GM04504 (cell line): ENCODE measurements at regions not wholly inside any gene's neighbourhood (a gene's known extent, or its start where the extent isn't known, plus 50 kb on each side); places are given as distances from the start of the nearest gene placed in this dataset.
"Not testable (repeated sequence)": the region's sequence is repeated elsewhere in the genome, so short reads cannot be mapped to it uniquely, and the experiment has no call there.

Experiments
- DNase-seq: peaks from one replicate; pipeline ENCODE4 v3.0.0-alpha.2; 2012; ENCODE audit warnings: low read depth

- no peak for DNase-seq
These were observed 397.5 kb downstream of the CDH11 start for GRCh38 chr16:64724339-64724738.

- DNase-seq = no peak
These were observed 403.4 kb downstream of the CDH11 start for GRCh38 chr16:64718486-64718885.

- DNase-seq = no peak
These were observed 404.0 kb downstream of the CDH11 start for GRCh38 chr16:64717871-64718270.

GRCh38 chr16:64715624-64716023, 406.2 kb downstream of the CDH11 start:
- DNase-seq = no peak

GRCh38 chr16:64712026-64712425, 409.8 kb downstream of the CDH11 start:
- no peak for DNase-seq

GRCh38 chr16:64711596-64711995, 410.3 kb downstream of the CDH11 start:
- no peak for DNase-seq

- no peak for DNase-seq
These were observed 410.8 kb downstream of the CDH11 start for GRCh38 chr16:64711026-64711425.

- DNase-seq = peak; percentile 30
These were observed 416.4 kb downstream of the CDH11 start for GRCh38 chr16:64705443-64705842.

- DNase-seq = no peak
These were observed 417.5 kb downstream of the CDH11 start for GRCh38 chr16:64704386-64704785.

- DNase-seq = no peak
These were observed 419.4 kb downstream of the CDH11 start for GRCh38 chr16:64702415-64702814.

- DNase-seq = no peak
These were observed 421.2 kb downstream of the CDH11 start for GRCh38 chr16:64700628-64701027.

GRCh38 chr16:64696866-64697265, 425.0 kb downstream of the CDH11 start:
- no peak for DNase-seq

GRCh38 chr16:64695684-64696083, 426.2 kb downstream of the CDH11 start:
- peak; percentile 32 for DNase-seq

- no peak for DNase-seq
These were observed 427.9 kb downstream of the CDH11 start for GRCh38 chr16:64693946-64694345.

- no peak for DNase-seq
These were observed 434.1 kb downstream of the CDH11 start for GRCh38 chr16:64687786-64688185.

GRCh38 chr16:64687123-64687522, 434.7 kb downstream of the CDH11 start:
- no peak for DNase-seq

- DNase-seq = no peak
These were observed 441.7 kb downstream of the CDH11 start for GRCh38 chr16:64679976-64680690.

GRCh38 chr16:64669573-64669972, 452.3 kb downstream of the CDH11 start:
- DNase-seq = no peak

GRCh38 chr16:64667334-64667877, 454.5 kb downstream of the CDH11 start:
- DNase-seq = no peak

GRCh38 chr16:64662312-64662711, 459.6 kb downstream of the CDH11 start:
- not testable (repeated sequence) for DNase-seq

- DNase-seq = no peak
These were observed 462.0 kb downstream of the CDH11 start for GRCh38 chr16:64659866-64660265.

GRCh38 chr16:64657316-64658011, 464.4 kb downstream of the CDH11 start:
- no peak for DNase-seq

GRCh38 chr16:64656471-64656870, 465.4 kb downstream of the CDH11 start:
- DNase-seq = no peak
